Adrenal gland (tissue), 5 donors: ENCODE measurements at regions not wholly inside any gene's neighbourhood (a gene's known extent, or its start where the extent isn't known, plus 50 kb on each side); places are given as distances from the start of the nearest gene placed in this dataset.

ENCODE experiments used
- CTCF ChIP-seq, 6 experiments: fragments of 450-650 bp in 4 of 6; fragments of 200-600 bp in 2 of 6; sonication (generic) in 1 of 6; IDR thresholded peaks; 1 replicate in 5 of 6; 2 replicates in 1 of 6; pipeline versions ENCODE4 v1.5.1 to v1.8.0; 2016 to 2021; ENCODE audit warnings: antibody characterized with exemption in 6 of 6, mild to moderate bottlenecking in 2 of 6, moderate library complexity in 1 of 6
- POLR2A ChIP-seq, 2 donors: fragments of 450-650 bp; IDR thresholded peaks; one replicate each; pipeline ENCODE4 v1.6.1; 2017; ENCODE audit warnings: antibody characterized with exemption in 2 of 2, mild to moderate bottlenecking in 2 of 2, moderate library complexity in 1 of 2
- donor health status: DM: no; HTN: no; CAD: no.

GRCh38 chr4:180640193-180640592 is 1603.0 kb upstream of the TENM3 start:
- TF ChIP-seq CTCF (IDR thresholded peaks at IDR 0.05) (no peak), POLR2A (IDR thresholded peaks at IDR 0.05) (no peak)
